Aorta (tissue), 5 donors: ENCODE measurements at regions not wholly inside any gene's neighbourhood (a gene's known extent, or its start where the extent isn't known, plus 50 kb on each side); places are given as distances from the start of the nearest gene placed in this dataset.

ENCODE experiments used
- ATAC-seq: fragments of 200-7000 bp; cut with Tn5 transposase; one replicate; pipeline ENCODE4 v1.9.1; 2022; ENCODE audit warnings: moderate library complexity; ENCODE audit not compliant: low FRiP score
- DNase-seq, 2 donors: peaks; one replicate each; pipeline ENCODE4 v3.0.0-alpha.2; 2020
- H3K27ac ChIP-seq, 2 donors: one replicate each; pipeline ENCODE4 v1.5.1; 2013; ENCODE audit warnings: low read length in 2 of 2, mild to moderate bottlenecking in 2 of 2, moderate library complexity in 2 of 2, control low read depth in 1 of 2, inconsistent platforms in 1 of 2, low read depth in 1 of 2
- H3K27me3 ChIP-seq, 2 donors: one replicate each; pipeline ENCODE4 v1.6.1; 2013; ENCODE audit warnings: control low read depth in 1 of 2, low read length in 1 of 2, mild to moderate bottlenecking in 1 of 2, moderate library complexity in 1 of 2; ENCODE audit not compliant: insufficient read depth in 2 of 2, control insufficient read depth in 1 of 2
- H3K36me3 ChIP-seq, 2 donors: one replicate each; pipeline ENCODE4 v1.6.1; 2013; ENCODE audit warnings: control low read depth in 1 of 2, low read length in 1 of 2, mild to moderate bottlenecking in 1 of 2; ENCODE audit not compliant: insufficient read depth in 2 of 2, control insufficient read depth in 1 of 2
- H3K4me1 ChIP-seq, 2 donors: one replicate each; pipeline ENCODE4 v1.6.1; 2013; ENCODE audit warnings: low read length in 2 of 2, control low read depth in 1 of 2, mild to moderate bottlenecking in 1 of 2, moderate library complexity in 1 of 2; ENCODE audit not compliant: insufficient read depth in 2 of 2, control insufficient read depth in 1 of 2
- H3K4me3 ChIP-seq, 2 donors: one replicate each; pipeline ENCODE4 v1.5.1; 2013; ENCODE audit warnings: low read length in 2 of 2, control low read depth in 1 of 2, mild to moderate bottlenecking in 1 of 2
- H3K9me3 ChIP-seq: one replicate; pipeline ENCODE4 v1.6.1; 2013; ENCODE audit warnings: mild to moderate bottlenecking, low read length; ENCODE audit not compliant: control insufficient read depth
- WGBS, 2 donors: extraction: QIAGEN DNeasy Blood & Tissue Kit; methylation state at CpG; one replicate each; pipeline ENCODE4 v1.1.7; 2013; 5-methylcytosine and 5-hydroxymethylcytosine counted together
- intact Hi-C, 2 donors: fragments of 100-400 bp; cut with DNase I; formaldehyde crosslinking; loops; one replicate each; pipeline versions ENCODE4 v1.14.2 to v1.15.0; 2022
- donor health status: healthy with polysubstance abuse.
- donor health status: Bipolar disorder and iron deficiency.
- donor health status: DM: no; HTN: no; CAD: no.
- donor health status: DM: no; HTN: no; CAD: no.
- donor health status: DM: yes; HTN: yes; CAD: no.

- DNase-seq (no peak), ATAC-seq (no peak)
- H3K4me3 ChIP-seq, result no peak overlapping the region
- no peaks in the 10 kb centered on the region for H3K27me3 ChIP-seq
- no peaks in the 10 kb centered on the region for H3K9me3 ChIP-seq
- no peak overlapping the region for H3K27ac ChIP-seq
- intact Hi-C loops, result no loop called here
- H3K4me1 ChIP-seq, result no peaks in the 10 kb centered on the region
- 43 to 52% methylated on average over 1 of the region's 1 CpG for WGBS, 2 donors
- H3K36me3 ChIP-seq, result no peaks in the 10 kb centered on the region
Observed at GRCh38 chr9:84121991-84122523, 141.5 kb downstream of the RMI1 start.

DNA sequence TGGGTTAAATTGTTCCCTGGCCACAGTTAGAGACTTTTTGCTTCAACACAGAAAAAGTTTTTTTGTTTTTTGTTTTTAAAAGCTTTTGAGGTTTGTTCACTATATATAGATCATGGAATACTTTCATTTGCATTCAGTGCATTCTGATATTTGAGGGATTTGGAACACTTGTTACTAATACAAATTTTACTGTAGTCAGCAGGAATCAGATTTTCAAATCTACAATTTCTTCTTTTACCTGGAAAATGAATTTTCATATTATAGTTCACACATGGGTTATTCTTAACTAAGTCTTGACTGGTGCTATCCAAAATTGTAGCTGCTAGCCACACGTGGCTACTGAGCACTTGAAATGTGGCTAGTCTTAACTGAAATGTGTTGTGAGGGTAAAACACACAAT lies 142.0 kb downstream of the RMI1 start:
- WGBS, 2 donors, result 64 to 66% methylated on average over 1 of the region's 1 CpG
- intact Hi-C loops, result no loop called here
- Histone ChIP-seq H3K27me3 (no peaks in the 10 kb centered on the region), H3K27ac (no peak overlapping the region), H3K9me3 (no peaks in the 10 kb centered on the region), H3K4me1 (no peaks in the 10 kb centered on the region), H3K36me3 (no peaks in the 10 kb centered on the region), H3K4me3 (no peak overlapping the region)
- DNase-seq (no peak), ATAC-seq (no peak)

GRCh38 chr9:84123648-84124406 lies 143.2 kb downstream of the RMI1 start:
- Histone ChIP-seq H3K4me1 (no peaks in the 10 kb centered on the region), H3K36me3 (no peaks in the 10 kb centered on the region), H3K4me3 (no peak overlapping the region), H3K9me3 (no peaks in the 10 kb centered on the region), H3K27me3 (no peaks in the 10 kb centered on the region), H3K27ac (no peak overlapping the region)
- WGBS, 2 donors, result 76 to 79% methylated on average over 3 of the region's 3 CpGs
- DNase-seq (no peak), ATAC-seq (no peak)
- intact Hi-C loops, result no loop called here

GRCh38 chr9:84125046-84125445 lies 144.4 kb downstream of the RMI1 start:
- H3K27ac ChIP-seq, result no peak overlapping the region
- H3K9me3 ChIP-seq, result no peaks in the 10 kb centered on the region
- ATAC-seq (no peak), DNase-seq (no peak)
- H3K36me3 ChIP-seq, result no peaks in the 10 kb centered on the region
- no peaks in the 10 kb centered on the region for H3K27me3 ChIP-seq
- 96 to 97% methylated on average over 2 of the region's 2 CpGs for WGBS, 2 donors
- H3K4me3 ChIP-seq, result no peak overlapping the region
- intact Hi-C loops, result no loop called here
- no peaks in the 10 kb centered on the region for H3K4me1 ChIP-seq

- no peak overlapping the region for H3K27ac ChIP-seq
- intact Hi-C loops, result no loop called here
- DNase-seq (no peak), ATAC-seq (no peak)
- no peaks in the 10 kb centered on the region for H3K36me3 ChIP-seq
- H3K4me3 ChIP-seq, result no peak overlapping the region
- H3K9me3 ChIP-seq, result no peaks in the 10 kb centered on the region
- no peaks in the 10 kb centered on the region for H3K27me3 ChIP-seq
- H3K4me1 ChIP-seq, result no peaks in the 10 kb centered on the region
- 65 to 67% methylated on average over 5 of the region's 5 CpGs for WGBS, 2 donors
Observed at GRCh38 chr9:84129529-84129928, 148.9 kb downstream of the RMI1 start.

- H3K27me3 ChIP-seq, result no peaks in the 10 kb centered on the region
- no peaks in the 10 kb centered on the region for H3K4me1 ChIP-seq
- intact Hi-C loops, result no loop called here
- H3K27ac ChIP-seq, result no peak overlapping the region
- H3K36me3 ChIP-seq, result no peaks in the 10 kb centered on the region
- ATAC-seq (no peak), DNase-seq (no peak)
- no peak overlapping the region for H3K4me3 ChIP-seq
- WGBS, 2 donors, result 79 to 81% methylated on average over 13 of the region's 13 CpGs
- peaks cover 2% of the 10 kb centered on the region for H3K9me3 ChIP-seq
Observed at GRCh38 chr9:84136119-84136868, 155.7 kb downstream of the RMI1 start.

DNA sequence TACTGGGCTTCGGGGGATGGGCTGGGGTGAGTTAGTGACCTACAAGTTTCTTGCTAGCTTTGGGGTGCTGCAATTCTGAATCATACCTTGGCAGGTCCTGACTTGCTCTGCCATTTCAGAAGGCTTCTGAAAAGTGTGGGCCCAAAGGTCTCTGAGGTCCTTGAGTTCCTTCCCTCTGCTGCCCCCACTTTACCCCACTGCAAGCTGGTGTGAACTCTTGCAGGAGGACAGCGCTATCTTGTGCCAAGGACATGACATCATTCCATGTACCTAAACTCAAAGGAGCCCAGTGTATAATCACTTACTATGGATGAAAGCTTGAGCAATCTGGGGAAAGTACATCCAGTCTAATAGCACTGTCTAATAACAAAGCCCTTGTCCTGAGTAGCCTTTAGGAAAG lies 157.4 kb downstream of the RMI1 start:
- H3K9me3 ChIP-seq, result peaks cover 2% of the 10 kb centered on the region
- DNase-seq (no peak), ATAC-seq (no peak)
- H3K4me1 ChIP-seq, result no peaks in the 10 kb centered on the region
- H3K4me3 ChIP-seq, result no peak overlapping the region
- WGBS, 2 donors, result 84 to 96% methylated on average over 2 of the region's 2 CpGs
- no peaks in the 10 kb centered on the region for H3K36me3 ChIP-seq
- no peak overlapping the region for H3K27ac ChIP-seq
- intact Hi-C loops, result no loop called here
- H3K27me3 ChIP-seq, result no peaks in the 10 kb centered on the region

GRCh38 chr9:84138541-84138940 lies 157.9 kb downstream of the RMI1 start:
- H3K9me3 ChIP-seq, result peaks cover 2% of the 10 kb centered on the region
- WGBS, 2 donors, result 91 to 93% methylated on average over 4 of the region's 4 CpGs
- DNase-seq (no peak), ATAC-seq (no peak)
- H3K4me3 ChIP-seq, result no peak overlapping the region
- intact Hi-C loops, result no loop called here
- no peaks in the 10 kb centered on the region for H3K27me3 ChIP-seq
- no peak overlapping the region for H3K27ac ChIP-seq
- H3K4me1 ChIP-seq, result no peaks in the 10 kb centered on the region
- no peaks in the 10 kb centered on the region for H3K36me3 ChIP-seq
